Small intestine (tissue), 7 donors: ENCODE measurements at regions not wholly inside any gene's neighbourhood (a gene's known extent, or its start where the extent isn't known, plus 50 kb on each side); places are given as distances from the start of the nearest gene placed in this dataset.
A peak's percentile ranks its signal among the peaks of the same experiment; 100 is the strongest.
"Not testable (repeated sequence)": the region's sequence is repeated elsewhere in the genome, so short reads cannot be mapped to it uniquely, and the experiment has no call there.

Experiments
- DNase-seq, 2 donors: peaks; one replicate each; pipeline versions ENCODE4 v3.0.0 to v3.0.0-alpha.2; 2013
- FAIRE-seq: peaks from 2 replicates; lab custom pipeline; 2012; peaks lifted over from hg19 to GRCh38; lab: Jason Lieb, UNC
- H3K27ac ChIP-seq, 3 donors: one replicate each; pipeline ENCODE4 v1.5.1; 2013; ENCODE audit warnings: low read length in 2 of 3, mild to moderate bottlenecking in 2 of 3, control low read depth in 1 of 3, inconsistent platforms in 1 of 3, low read depth in 1 of 3, moderate library complexity in 1 of 3
- H3K27me3 ChIP-seq, 3 donors: one replicate each; pipeline ENCODE4 v1.6.1; 2013; ENCODE audit warnings: low read length in 3 of 3, inconsistent platforms in 1 of 3; ENCODE audit not compliant: control insufficient read depth in 3 of 3, insufficient read depth in 3 of 3
- H3K36me3 ChIP-seq, 3 donors: one replicate each; pipeline ENCODE4 v1.6.1; 2013; ENCODE audit warnings: low read length in 3 of 3, inconsistent platforms in 1 of 3, low read depth in 1 of 3, mild to moderate bottlenecking in 1 of 3, moderate library complexity in 1 of 3; ENCODE audit not compliant: control insufficient read depth in 3 of 3, insufficient read depth in 2 of 3
- H3K4me1 ChIP-seq, 3 donors: one replicate each; pipeline ENCODE4 v1.6.1; 2013; ENCODE audit warnings: low read length in 2 of 3, inconsistent platforms in 1 of 3, low read depth in 1 of 3, mild to moderate bottlenecking in 1 of 3, moderate library complexity in 1 of 3; ENCODE audit not compliant: control insufficient read depth in 3 of 3, insufficient read depth in 2 of 3
- H3K4me3 ChIP-seq, 3 donors: one replicate each; pipeline ENCODE4 v1.5.1; 2013; ENCODE audit warnings: low read length in 3 of 3, control low read depth in 1 of 3, inconsistent platforms in 1 of 3, low read depth in 1 of 3, mild to moderate bottlenecking in 1 of 3, moderate library complexity in 1 of 3
- H3K9me3 ChIP-seq, 2 donors: one replicate each; pipeline ENCODE4 v1.6.1; 2013; ENCODE audit warnings: low read depth in 1 of 2, low read length in 1 of 2; ENCODE audit not compliant: control insufficient read depth in 2 of 2, insufficient read depth in 1 of 2
- WGBS, 3 donors: extraction: QIAGEN DNeasy Blood & Tissue Kit; methylation state at CpG; one replicate each; pipeline ENCODE4 v1.1.7; 2013; 5-methylcytosine and 5-hydroxymethylcytosine counted together
- donor health status: healthy with polysubstance abuse.
- donor health status: control.
- donor health status: control.
- donor health status: Bipolar disorder and iron deficiency.
- donor health status: healthy.

GRCh38 chr1:90220496-90220895, 225.6 kb downstream of the ZNF326 start:
- WGBS, 3 donors = 58 to 79% (median 77%) methylated on average over 3 of the region's 3 CpGs
- no peak for DNase-seq
- H3K4me3 ChIP-seq = no peak overlapping the region
- no peaks in the 10 kb centered on the region for H3K36me3 ChIP-seq
- no peak overlapping the region for H3K27ac ChIP-seq
- no peaks in the 10 kb centered on the region for H3K4me1 ChIP-seq
- H3K27me3 ChIP-seq = no peaks in the 10 kb centered on the region
- peaks cover 0 to 4% of the 10 kb centered on the region in 2 donors for H3K9me3 ChIP-seq
- FAIRE-seq = no peak

DNA sequence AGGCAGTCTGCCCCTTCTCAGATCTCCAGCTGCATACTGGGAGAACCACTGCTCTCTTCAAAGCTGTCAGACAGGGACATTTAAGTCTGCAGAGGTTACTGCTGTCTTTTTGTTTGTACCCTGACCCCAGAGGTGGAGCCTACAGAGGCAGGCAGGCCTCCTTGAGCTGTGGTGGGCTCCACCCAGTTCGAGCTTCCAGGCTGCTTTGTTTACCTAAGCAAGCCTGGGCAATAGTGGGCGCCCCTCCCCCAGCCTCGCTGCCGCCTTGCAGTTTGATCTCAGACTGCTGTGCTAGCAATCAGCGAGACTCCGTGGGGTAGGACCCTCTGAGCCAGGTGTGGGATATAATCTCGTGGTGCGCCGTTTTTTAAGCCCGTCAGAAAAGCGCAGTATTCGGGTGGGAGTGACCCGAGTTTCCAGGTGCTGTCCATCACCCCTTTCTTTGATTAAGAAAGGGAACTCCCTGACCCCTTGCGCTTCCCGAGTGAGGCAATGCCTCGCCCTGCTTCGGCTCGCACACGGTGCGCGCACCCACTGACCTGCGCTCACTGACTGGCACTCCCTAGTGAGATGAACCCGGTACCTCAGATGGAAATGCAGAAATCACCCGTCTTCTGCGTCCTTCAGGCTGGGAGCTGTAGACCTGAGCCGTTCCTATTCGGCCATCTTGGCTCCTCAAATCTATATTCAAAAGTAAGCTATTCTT, 224.4 kb downstream of the ZNF326 start:
- not testable (repeated sequence) for H3K27me3 ChIP-seq, H3K4me1 ChIP-seq, H3K4me3 ChIP-seq, H3K9me3 ChIP-seq, H3K27ac ChIP-seq, FAIRE-seq, DNase-seq, H3K36me3 ChIP-seq
- 22 to 56% (median 35%) methylated on average over 22 to 27 of the region's 27 CpGs for WGBS, 3 donors

GRCh38 chr1:90210633-90211491, 216.0 kb downstream of the ZNF326 start:
- H3K27ac ChIP-seq = no peak overlapping the region
- H3K27me3 ChIP-seq = no peaks in the 10 kb centered on the region
- no peaks in the 10 kb centered on the region for H3K36me3 ChIP-seq
- DNase-seq = no peak
- no peaks in the 10 kb centered on the region for H3K9me3 ChIP-seq
- no peak for FAIRE-seq
- 81 to 86% (median 83%) methylated on average over 6 of the region's 6 CpGs for WGBS, 3 donors
- no peak overlapping the region for H3K4me3 ChIP-seq
- no peaks in the 10 kb centered on the region for H3K4me1 ChIP-seq

- H3K4me3 ChIP-seq = no peak overlapping the region
- DNase-seq = no peak
- no peaks in the 10 kb centered on the region for H3K9me3 ChIP-seq
- no peak overlapping the region for H3K27ac ChIP-seq
- no peaks in the 10 kb centered on the region for H3K27me3 ChIP-seq
- WGBS, 3 donors = 73 to 92% (median 80%) methylated on average over 5 of the region's 5 CpGs
- H3K4me1 ChIP-seq = no peaks in the 10 kb centered on the region
- no peak for FAIRE-seq
- no peaks in the 10 kb centered on the region for H3K36me3 ChIP-seq
Measured at GRCh38 chr1:90208949-90209348, 214.0 kb downstream of the ZNF326 start.

- Histone ChIP-seq H3K27me3 (no peaks in the 10 kb centered on the region), H3K9me3 (no peaks in the 10 kb centered on the region), H3K4me3 (no peak overlapping the region), H3K4me1 (no peaks in the 10 kb centered on the region), H3K36me3 (no peaks in the 10 kb centered on the region), H3K27ac (no peak overlapping the region)
- FAIRE-seq (no peak), DNase-seq (no peak)
Measured at GRCh38 chr1:90206260-90206659, 211.3 kb downstream of the ZNF326 start.

GRCh38 chr1:90204780-90205179, 209.9 kb downstream of the ZNF326 start:
- WGBS, 3 donors = 80 to 91% (median 86%) methylated on average over 2 of the region's 2 CpGs
- FAIRE-seq (no peak), DNase-seq (no peak)
- H3K4me1 ChIP-seq = no peaks in the 10 kb centered on the region
- no peaks in the 10 kb centered on the region for H3K27me3 ChIP-seq
- H3K4me3 ChIP-seq = no peak overlapping the region
- no peaks in the 10 kb centered on the region for H3K9me3 ChIP-seq
- H3K36me3 ChIP-seq = no peaks in the 10 kb centered on the region
- H3K27ac ChIP-seq = no peak overlapping the region

GRCh38 chr1:90204023-90204590, 209.2 kb downstream of the ZNF326 start:
- H3K4me3 ChIP-seq = no peak overlapping the region
- H3K36me3 ChIP-seq = no peaks in the 10 kb centered on the region
- H3K27me3 ChIP-seq = no peaks in the 10 kb centered on the region
- WGBS, 3 donors = 12 to 49% (median 32%) methylated on average over 2 of the region's 2 CpGs
- no peaks in the 10 kb centered on the region for H3K4me1 ChIP-seq
- DNase-seq = no peak
- no peak overlapping the region for H3K27ac ChIP-seq
- no peaks in the 10 kb centered on the region for H3K9me3 ChIP-seq
- no peak for FAIRE-seq

GRCh38 chr1:90201467-90202358, 206.8 kb downstream of the ZNF326 start:
- FAIRE-seq = no peak
- 14 to 46% (median 36%) methylated on average over 6 of the region's 6 CpGs for WGBS, 3 donors

More at GRCh38 chr1:90201467-90202358, 206.8 kb downstream of the ZNF326 start:
- peak in 1 of 2 donors; percentile 80 for DNase-seq
- Histone ChIP-seq H3K27me3 (peaks cover 0 to 2% (median 0%) of the 10 kb centered on the region in 3 donors), H3K27ac (peak overlapping the region in 2 of 3 donors; percentile 28 to 57), H3K4me3 (peak overlapping the region in 1 of 3 donors; percentile 19), H3K9me3 (no peaks in the 10 kb centered on the region), H3K4me1 (no peaks in the 10 kb centered on the region), H3K36me3 (no peaks in the 10 kb centered on the region)
